Prostate gland (tissue), 2 donors: ENCODE measurements at regions not wholly inside any gene's neighbourhood (a gene's known extent, or its start where the extent isn't known, plus 50 kb on each side); places are given as distances from the start of the nearest gene placed in this dataset.

Source experiments
- DNase-seq: peaks from one replicate; pipeline ENCODE4 v3.0.0-alpha.2; 2019; ENCODE audit warnings: low spot score
- H3K27ac ChIP-seq, 2 donors: fragments of 200-600 bp; sonication (generic); 2 replicates each; pipeline ENCODE4 v1.5.1; 2017 to 2019
- H3K27me3 ChIP-seq: fragments of 200-600 bp; sonication (generic); replicated peaks from 2 replicates; pipeline ENCODE4 v1.5.1; 2019; ENCODE audit not compliant: insufficient read depth
- H3K36me3 ChIP-seq, 2 donors: fragments of 200-600 bp; sonication (generic); 1 replicate in 1 of 2; 2 replicates in 1 of 2; pipeline versions ENCODE4 v1.5.1 to v1.8.1; 2017 to 2019
- H3K4me1 ChIP-seq: fragments of 200-600 bp; sonication (generic); replicated peaks from 2 replicates; pipeline ENCODE4 v1.5.1; 2019
- H3K4me3 ChIP-seq, 2 donors: fragments of 200-600 bp; sonication (generic); 2 replicates each; pipeline ENCODE4 v1.5.1; 2017 to 2019
- H3K9me3 ChIP-seq: fragments of 200-600 bp; sonication (generic); 2 replicates; pipeline ENCODE4 v1.5.1; 2017
- POLR2A ChIP-seq: fragments of 450-650 bp; IDR thresholded peaks from one replicate; pipeline ENCODE4 v1.6.1; 2016; ENCODE audit warnings: antibody characterized with exemption, mild to moderate bottlenecking
- POLR2AphosphoS5 ChIP-seq: sonication (generic); formaldehyde crosslinking; IDR thresholded peaks from one replicate; pipeline ENCODE4 v1.6.1; 2017; ENCODE audit warnings: antibody characterized with exemption
- WGBS: methylation state at CpG from one replicate; pipeline ENCODE4 v1.1.5; 2018; 5-methylcytosine and 5-hydroxymethylcytosine counted together
- intact Hi-C: fragments of 100-400 bp; cut with DNase I; formaldehyde crosslinking; loops from one replicate; pipeline ENCODE4 v1.14.2; 2022
- TF ChIP-seq, protein P1 (sequence below), 4 experiments: fragments of 200-600 bp in 2 of 4; fragments of 450-650 bp in 2 of 4; sonication (generic) in 2 of 4; IDR thresholded peaks; 1 replicate in 3 of 4; 2 replicates in 1 of 4; pipeline ENCODE4 v1.5.1; 2016 to 2019; ENCODE audit warnings: antibody characterized with exemption in 4 of 4, mild to moderate bottlenecking in 2 of 4, moderate library complexity in 2 of 4

DNA sequence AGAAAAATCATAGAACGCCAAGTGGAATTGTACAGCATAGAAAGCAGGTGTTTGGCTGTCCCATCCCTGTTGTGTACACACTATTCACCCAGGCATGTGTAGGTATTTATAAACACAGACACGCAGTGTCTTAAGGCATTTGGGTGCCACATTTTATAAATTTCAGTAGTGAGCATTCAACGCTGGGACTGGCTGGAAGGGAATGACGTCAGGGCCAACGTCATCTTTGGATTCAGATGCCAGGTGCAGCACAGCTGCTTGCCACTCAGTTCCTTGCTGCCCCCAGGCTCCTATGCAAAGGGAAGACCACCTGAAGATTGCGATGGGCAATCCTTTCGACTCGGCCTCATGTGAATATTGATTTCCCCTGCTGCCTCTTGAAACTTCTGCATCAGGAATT is 461.7 kb upstream of the SOX11 start:
- TF ChIP-seq, protein P1, sequence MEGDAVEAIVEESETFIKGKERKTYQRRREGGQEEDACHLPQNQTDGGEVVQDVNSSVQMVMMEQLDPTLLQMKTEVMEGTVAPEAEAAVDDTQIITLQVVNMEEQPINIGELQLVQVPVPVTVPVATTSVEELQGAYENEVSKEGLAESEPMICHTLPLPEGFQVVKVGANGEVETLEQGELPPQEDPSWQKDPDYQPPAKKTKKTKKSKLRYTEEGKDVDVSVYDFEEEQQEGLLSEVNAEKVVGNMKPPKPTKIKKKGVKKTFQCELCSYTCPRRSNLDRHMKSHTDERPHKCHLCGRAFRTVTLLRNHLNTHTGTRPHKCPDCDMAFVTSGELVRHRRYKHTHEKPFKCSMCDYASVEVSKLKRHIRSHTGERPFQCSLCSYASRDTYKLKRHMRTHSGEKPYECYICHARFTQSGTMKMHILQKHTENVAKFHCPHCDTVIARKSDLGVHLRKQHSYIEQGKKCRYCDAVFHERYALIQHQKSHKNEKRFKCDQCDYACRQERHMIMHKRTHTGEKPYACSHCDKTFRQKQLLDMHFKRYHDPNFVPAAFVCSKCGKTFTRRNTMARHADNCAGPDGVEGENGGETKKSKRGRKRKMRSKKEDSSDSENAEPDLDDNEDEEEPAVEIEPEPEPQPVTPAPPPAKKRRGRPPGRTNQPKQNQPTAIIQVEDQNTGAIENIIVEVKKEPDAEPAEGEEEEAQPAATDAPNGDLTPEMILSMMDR (IDR thresholded peaks at IDR 0.05): no peak
- TF ChIP-seq POLR2AphosphoS5 (no peak), POLR2A (no peak)
- Histone ChIP-seq H3K27ac (no peak overlapping the region), H3K4me3 (no peak overlapping the region), H3K4me1 (no peaks in the 10 kb centered on the region), H3K9me3 (no peaks in the 10 kb centered on the region), H3K36me3 (no peaks in the 10 kb centered on the region), H3K27me3 (no peaks in the 10 kb centered on the region)
- DNase-seq: no peak
- intact Hi-C loops: no loop called here
- WGBS: 91% methylated on average over 8 of the region's 8 CpGs

DNA sequence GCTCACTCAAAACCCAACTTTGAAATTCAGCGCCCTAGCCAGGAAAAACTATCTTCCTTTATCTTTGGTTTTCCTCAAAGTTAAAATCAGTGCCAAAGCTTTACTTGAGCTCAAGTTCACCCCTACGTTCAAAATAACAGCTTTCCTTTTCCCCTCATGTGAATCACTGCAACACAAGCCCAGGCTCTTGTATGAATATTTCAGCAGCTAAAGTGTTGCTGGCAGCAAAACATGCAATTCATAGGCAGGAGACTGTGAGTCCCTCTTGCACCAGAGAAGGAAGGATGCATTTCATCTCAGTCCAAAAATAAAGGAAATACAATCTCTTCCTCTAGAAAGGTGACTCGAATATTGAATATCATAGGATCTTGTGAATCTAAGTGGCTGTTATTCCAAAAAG is 461.3 kb upstream of the SOX11 start:
- Histone ChIP-seq H3K27me3 (no peaks in the 10 kb centered on the region), H3K9me3 (no peaks in the 10 kb centered on the region), H3K4me1 (no peaks in the 10 kb centered on the region), H3K27ac (no peak overlapping the region), H3K36me3 (no peaks in the 10 kb centered on the region), H3K4me3 (no peak overlapping the region)
- 58% methylated on average over 3 of the region's 3 CpGs for WGBS
- TF ChIP-seq POLR2A (no peak), POLR2AphosphoS5 (no peak)
- TF ChIP-seq, protein P1 (IDR thresholded peaks at IDR 0.05): no peak
- DNase-seq: no peak
- intact Hi-C loops: no loop called here

DNA sequence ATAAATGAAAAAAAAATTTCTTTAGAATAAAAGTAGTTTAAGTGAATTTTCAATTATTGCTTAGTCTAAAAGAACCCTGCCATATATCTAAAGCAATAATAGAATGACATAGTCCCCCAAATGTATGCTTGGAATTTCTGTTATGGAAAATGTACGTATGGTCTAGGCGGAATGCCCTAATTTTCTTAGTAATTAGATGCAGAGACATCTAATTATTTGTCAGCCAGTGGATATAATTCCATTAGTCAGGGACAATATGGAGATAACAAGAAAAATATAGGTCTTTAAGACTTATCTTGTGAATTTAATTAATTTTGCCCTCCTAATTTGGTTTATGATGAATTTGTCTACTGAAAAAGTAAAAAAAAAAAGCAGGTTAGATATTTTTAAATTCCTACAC is 460.9 kb upstream of the SOX11 start:
- DNase-seq: no peak
- H3K36me3 ChIP-seq: no peaks in the 10 kb centered on the region
- TF ChIP-seq POLR2AphosphoS5 (no peak), POLR2A (no peak)
- TF ChIP-seq, protein P1 (IDR thresholded peaks at IDR 0.05): no peak
- intact Hi-C loops: no loop called here
- no peak overlapping the region for H3K27ac ChIP-seq
- no peak overlapping the region for H3K4me3 ChIP-seq
- H3K27me3 ChIP-seq: no peaks in the 10 kb centered on the region
- WGBS: 94% methylated on average over 2 of the region's 2 CpGs
- no peaks in the 10 kb centered on the region for H3K9me3 ChIP-seq
- H3K4me1 ChIP-seq: no peaks in the 10 kb centered on the region

DNA sequence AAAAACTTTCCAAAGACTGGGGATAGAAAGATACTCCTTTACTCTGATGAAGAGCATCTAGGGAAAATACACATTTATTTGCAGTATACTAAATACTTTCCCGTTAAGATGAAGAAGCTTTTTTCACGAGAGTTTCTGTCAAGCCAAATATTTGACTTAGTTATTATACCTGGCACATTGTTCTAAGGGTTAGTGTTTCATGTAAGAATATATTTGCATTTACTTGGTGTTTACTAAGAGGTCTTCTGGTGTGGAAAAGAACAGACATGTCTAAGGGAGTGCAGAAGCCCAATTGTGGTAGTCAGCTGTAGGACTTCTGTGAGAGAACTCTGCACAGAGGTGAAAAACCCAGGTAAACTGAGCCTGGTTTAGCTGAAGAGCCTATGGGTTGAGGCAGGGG is 457.6 kb upstream of the SOX11 start:
- Histone ChIP-seq H3K4me1 (no peaks in the 10 kb centered on the region), H3K9me3 (no peaks in the 10 kb centered on the region), H3K27ac (no peak overlapping the region), H3K27me3 (no peaks in the 10 kb centered on the region), H3K4me3 (no peak overlapping the region), H3K36me3 (no peaks in the 10 kb centered on the region)
- WGBS: 37% methylated on average over 2 of the region's 2 CpGs
- no peak for DNase-seq
- no peak for TF ChIP-seq POLR2AphosphoS5
- no peak for TF ChIP-seq POLR2A
- TF ChIP-seq, protein P1 (IDR thresholded peaks at IDR 0.05): no peak
- intact Hi-C loops: no loop called here

DNA sequence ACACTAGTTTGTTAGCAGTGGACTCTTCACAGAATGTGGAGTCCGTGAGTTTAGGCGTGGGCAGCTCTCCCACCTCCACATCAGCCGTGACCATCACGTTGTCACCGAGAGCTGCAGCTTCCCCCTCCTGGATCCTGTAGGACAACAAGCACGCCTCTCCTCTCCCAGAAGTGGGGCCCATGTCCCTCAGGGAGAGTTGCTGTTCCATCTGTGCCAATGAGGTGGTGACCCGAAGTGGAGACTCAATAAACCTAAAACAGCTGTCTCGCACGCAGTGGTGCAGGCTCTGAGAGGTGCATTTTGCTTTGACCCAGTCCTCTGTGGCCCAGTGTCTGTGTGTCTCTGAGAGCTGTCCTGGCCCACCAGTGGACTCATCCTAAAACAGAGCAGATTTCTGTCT is 456.5 kb upstream of the SOX11 start:
- Histone ChIP-seq H3K36me3 (no peaks in the 10 kb centered on the region), H3K9me3 (no peaks in the 10 kb centered on the region), H3K27ac (no peak overlapping the region), H3K27me3 (no peaks in the 10 kb centered on the region), H3K4me1 (no peaks in the 10 kb centered on the region), H3K4me3 (no peak overlapping the region)
- DNase-seq: no peak
- TF ChIP-seq POLR2A: no peak
- TF ChIP-seq, protein P1 (IDR thresholded peaks at IDR 0.05): no peak
- no peak for TF ChIP-seq POLR2AphosphoS5
- intact Hi-C loops: no loop called here
- 69% methylated on average over 9 of the region's 9 CpGs for WGBS
